Activated CD8-positive, alpha-beta memory T cell treated with anti-CD3 and anti-CD28 coated beads for 24 hours (primary cell): ENCODE measurements at regions not wholly inside any gene's neighbourhood (a gene's known extent, or its start where the extent isn't known, plus 50 kb on each side); places are given as distances from the start of the nearest gene placed in this dataset.

Source experiments
- DNase-seq: peaks from one replicate; pipeline ENCODE4 v3.0.0-alpha.2; 2020

GRCh38 chr9:120291050-120291449 is 288.9 kb downstream of the CDK5RAP2 start:
- no peak for DNase-seq

GRCh38 chr9:120289990-120290975 is 289.7 kb downstream of the CDK5RAP2 start:
- DNase-seq: no peak

GRCh38 chr9:120289098-120289497 is 290.9 kb downstream of the CDK5RAP2 start:
- DNase-seq: no peak

DNA sequence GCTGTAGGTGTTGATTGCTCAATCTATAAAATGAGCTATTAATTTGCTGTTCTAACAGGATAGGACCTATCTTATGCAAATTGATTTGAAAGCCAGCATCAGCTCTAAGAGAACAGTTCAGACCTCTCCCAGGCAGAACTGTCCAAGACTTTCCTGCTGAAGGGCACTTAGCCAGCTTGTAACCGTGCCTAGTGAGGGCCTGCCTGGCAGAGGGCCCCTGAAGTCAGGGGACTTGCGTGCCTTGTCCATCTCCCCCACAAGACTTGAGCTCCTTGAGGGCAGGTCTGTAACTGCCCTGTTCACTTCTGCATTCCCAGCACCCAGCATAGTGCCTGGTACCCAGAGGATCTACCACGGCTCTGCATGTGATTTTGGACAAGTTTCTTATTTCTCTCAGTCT is 293.4 kb downstream of the CDK5RAP2 start:
- no peak for DNase-seq

DNA sequence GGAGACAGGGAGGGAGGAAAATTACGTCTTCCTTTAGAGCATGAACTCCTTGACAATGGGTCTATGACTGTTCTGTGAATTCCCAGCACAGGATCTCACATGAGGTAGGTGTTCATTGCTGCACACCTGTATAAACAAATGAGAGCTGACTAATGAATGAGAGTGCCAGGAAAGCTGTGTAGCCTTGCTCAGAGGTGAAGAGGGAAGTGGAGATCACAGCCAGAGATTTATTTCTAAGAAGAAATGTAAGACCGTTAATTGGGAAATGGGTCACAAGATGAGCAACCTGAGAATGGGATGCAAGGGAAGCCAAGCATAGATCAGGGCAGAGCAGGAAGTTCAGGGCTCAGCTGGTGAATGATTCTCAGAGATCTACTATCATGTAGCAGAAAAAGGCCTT is 295.1 kb downstream of the CDK5RAP2 start:
- DNase-seq: no peak

DNA sequence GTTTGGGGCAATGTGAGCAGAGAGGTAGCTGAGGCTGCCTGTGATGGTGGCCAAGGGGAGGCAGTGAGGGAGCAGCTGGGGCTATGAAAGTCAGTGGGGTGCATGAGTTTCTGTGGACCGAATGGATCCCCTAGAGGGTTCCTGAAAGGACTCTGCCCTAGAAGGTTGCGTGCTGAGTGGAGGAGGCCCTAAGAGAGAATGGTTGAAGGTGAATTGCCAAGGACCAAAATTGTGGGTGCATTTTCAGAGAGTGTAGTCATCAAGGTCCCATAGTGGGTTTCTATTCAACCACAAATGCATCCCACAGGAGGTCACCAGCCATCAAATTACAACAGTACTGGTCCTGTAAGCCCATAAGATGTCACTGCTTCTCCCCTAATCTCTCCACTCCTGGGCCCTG is 298.3 kb downstream of the CDK5RAP2 start:
- no peak for DNase-seq

DNA sequence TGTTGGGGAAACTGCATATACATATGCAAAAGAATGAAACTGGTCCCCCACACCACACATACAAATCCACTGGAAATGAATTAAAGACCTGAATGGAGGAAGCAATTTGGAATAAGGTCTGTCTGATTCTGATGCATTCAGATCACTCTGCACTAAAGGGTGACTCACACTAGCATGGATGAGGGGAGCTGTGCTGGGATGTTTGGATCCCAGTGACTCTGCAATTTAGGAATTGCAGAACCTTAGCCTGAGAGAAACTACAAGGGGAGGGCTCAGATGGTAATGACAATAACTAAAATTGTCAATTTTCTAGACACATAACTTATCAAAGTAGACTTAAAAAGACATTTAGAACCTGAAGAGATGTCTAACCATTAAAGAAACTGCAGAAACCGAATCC is 312.0 kb downstream of the CDK5RAP2 start:
- no peak for DNase-seq

DNA sequence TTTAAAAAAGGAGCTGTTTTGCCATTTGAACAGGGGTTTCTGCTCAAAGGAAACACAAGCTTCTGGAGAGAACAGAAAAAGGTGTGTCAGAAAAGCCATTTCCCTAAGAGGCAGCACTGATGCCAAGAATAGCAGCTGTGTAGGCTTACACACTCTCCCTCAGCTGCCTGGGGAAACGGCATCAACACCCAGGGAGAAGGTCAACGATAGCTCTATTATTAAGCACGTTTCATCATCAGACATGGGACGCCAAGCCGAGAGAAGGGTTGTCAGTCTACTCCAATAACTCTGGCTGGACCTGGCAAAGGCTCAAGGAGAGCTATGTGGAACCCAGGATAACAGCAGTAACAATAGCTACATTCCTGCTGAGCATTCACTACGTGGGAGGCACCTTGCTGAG is 314.2 kb downstream of the CDK5RAP2 start:
- no peak for DNase-seq

DNA sequence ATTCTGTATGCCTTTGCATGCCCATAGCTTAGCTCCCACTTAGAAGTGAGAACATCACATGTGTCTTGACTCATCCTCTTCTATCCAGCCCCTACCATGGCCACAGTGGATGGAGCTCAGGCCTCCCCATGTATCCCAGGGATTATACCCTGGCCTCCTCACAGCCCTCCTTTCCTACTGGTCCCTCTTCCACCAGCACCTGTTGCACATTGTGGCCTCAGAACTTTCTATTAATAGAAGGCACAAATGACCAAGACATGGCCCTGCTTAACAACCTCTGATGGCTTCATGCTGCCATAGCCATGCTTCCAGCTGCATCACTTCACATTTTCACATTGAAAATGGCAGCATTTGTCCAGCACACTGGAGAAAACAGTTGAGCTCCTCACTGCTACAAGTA is 315.4 kb downstream of the CDK5RAP2 start:
- no peak for DNase-seq

DNA sequence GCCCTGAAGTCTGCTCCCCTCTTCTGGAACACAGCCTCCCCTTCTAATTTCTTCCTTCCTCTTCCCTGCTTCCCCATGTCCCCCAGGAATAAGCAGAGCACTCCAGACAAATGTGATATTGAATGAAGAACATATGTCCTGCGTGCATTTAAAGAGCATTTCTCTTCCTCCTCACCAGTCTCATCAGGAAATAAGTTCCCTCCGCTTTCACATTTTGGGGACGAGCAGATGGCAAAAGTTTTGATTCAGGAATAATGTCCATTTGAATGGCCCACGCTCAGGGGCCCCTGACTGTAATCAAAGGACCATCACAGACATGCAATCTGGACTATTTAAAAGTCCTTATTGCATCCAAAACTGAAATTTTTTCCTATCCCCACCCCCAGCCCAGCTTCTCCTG is 316.1 kb downstream of the CDK5RAP2 start:
- no peak for DNase-seq

- no peak for DNase-seq
Observed at GRCh38 chr9:120261419-120261818, 318.5 kb downstream of the CDK5RAP2 start.

DNA sequence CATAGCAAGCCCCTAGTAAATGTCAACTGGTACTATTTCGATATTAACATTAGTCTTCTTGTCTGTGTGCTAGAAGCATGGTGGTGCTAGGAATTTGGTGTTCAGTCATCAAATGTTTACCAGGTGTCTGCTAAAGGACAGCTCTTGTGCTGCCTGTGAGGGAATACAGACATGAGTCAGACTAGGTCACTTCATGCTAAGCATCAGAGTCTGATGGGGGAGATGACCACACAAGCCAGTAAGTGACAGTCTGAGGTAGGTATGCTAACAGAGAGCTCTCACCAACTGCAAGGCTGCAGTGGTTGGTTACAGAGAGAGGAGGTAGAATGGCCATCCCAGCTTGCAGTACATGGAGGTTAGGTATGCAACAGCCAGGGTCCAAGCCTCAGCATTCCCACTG is 320.9 kb downstream of the CDK5RAP2 start:
- DNase-seq: no peak

- no peak for DNase-seq
Observed at GRCh38 chr9:120258096-120258495, 321.9 kb downstream of the CDK5RAP2 start.

DNA sequence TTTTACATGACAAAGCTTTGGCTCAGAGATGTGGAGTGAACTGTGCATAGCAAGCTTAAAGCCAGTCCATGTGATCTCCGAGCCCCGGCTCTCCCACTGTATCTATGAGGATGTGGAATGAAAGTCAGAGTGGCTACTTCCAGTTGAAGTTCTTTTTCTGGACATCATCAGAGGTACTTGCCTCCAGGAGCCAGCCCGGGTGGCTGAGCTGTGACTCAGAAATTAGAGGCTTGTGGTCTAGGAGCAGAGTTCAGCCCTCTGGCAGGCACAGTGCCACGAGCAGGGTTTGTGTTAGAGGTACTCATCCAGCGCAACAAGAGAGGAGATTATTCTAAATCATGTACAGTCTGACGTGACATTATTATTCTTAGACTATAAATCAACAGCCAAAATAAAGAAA is 322.5 kb downstream of the CDK5RAP2 start:
- DNase-seq: no peak

DNA sequence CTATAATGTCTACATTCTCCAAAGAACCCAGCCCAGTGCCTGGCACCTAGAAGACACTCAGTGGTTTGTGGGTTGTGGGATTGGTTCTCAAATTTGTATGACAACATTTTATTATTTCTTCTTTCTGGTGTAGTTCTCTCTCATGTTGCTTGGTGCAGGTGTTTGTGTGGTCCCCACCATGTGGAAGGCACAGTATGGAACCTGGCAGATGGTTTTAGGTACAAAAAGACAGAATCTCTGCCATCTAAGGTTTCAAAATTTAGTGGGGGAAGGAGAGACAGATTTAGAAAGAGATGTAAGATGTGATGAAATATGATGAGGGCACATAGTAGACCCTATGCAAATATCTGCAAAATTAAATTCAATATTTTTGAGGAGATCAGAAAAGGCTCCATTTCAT is 323.8 kb downstream of the CDK5RAP2 start:
- no peak for DNase-seq

DNA sequence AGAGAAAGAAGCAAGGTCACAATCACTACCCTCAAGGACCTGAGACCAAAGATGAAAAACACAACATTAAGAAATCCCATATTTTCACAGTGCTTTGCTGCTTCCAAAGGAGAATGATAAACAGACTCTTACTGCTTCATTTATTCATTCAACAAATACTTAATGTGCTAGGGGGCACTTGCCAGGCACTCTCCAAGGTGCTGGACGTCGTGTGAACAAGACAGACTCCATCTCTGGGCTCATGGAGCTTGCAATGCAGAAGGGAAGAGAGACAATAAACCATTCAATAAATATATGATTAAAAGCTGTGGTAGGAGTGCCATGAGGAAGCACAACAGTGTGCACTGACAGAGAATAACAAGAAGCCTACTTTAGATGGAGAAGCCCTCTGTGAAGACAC is 327.7 kb downstream of the CDK5RAP2 start:
- no peak for DNase-seq

DNA sequence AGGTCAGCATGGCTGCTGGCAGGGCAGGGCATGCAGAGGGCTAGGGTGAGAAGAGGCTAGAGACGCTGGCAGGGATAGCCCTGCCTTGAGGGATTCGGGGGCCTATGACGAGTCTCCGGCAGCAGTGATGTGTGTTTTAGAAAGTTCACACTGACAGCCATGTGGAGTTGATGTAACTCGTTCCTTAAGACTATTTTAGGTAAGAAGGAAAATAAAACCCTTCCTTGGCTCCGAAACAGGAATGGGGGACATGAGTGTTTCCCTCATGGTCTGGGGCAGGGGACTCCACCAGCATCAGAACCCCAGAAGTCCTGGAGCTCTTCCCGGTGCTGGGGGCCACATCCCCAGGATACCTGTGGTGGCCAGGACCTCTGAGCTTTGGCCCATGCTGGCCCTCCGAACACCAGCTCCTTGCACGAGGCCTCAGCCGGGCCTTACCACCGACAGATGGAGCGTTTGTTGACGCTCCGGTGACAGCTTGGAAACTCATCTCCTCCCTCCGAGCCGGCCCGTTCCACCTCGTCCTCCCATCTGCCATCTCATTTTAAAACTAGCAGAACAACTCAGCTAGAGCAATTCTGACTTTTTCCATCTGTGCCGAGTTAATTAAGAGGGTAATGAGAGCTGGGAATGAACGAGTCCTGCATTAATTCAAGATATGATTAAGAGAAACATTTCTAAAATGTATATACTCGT is 337.7 kb downstream of the CDK5RAP2 start:
- DNase-seq: no peak

DNA sequence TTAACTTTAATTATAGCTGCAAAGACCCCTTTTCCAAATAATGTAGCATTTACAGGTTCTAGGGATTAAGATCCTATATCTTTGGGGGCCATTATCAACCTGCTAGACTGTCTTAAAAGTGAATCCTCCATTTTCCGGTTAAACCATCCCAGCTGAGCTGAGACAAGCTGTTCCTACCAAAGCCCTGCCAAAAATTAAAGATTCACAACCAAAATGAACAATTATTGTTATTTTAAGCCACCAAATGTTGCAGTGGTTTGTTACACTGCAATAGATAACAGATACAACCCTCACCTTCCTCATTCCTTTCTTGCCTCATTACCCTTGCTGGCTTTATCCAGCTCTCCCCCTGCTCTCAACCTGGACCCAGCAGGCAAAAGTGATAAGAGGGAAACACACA is 343.4 kb downstream of the CDK5RAP2 start:
- DNase-seq: no peak

DNA sequence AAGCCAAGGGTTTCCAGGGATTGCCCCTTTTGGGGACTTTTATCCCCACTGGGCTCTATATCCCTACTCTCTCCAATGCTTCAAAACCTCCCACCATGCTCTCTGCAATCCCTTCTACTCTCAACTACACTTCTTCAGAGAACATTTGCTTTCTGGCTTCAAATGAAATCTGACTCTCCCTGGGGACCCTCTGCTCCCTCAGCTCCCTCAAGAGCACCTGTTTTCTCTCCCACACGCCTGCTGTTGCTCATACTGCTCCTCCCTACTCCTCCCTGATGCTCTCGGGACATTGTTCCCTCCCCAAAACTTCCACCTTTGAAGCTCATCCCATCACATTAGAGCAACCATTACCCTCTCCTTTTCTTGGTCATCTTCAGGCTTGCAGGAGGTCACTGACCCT is 344.9 kb downstream of the CDK5RAP2 start:
- no peak for DNase-seq

GRCh38 chr9:120230227-120230626 is 349.7 kb downstream of the CDK5RAP2 start:
- DNase-seq: no peak

DNA sequence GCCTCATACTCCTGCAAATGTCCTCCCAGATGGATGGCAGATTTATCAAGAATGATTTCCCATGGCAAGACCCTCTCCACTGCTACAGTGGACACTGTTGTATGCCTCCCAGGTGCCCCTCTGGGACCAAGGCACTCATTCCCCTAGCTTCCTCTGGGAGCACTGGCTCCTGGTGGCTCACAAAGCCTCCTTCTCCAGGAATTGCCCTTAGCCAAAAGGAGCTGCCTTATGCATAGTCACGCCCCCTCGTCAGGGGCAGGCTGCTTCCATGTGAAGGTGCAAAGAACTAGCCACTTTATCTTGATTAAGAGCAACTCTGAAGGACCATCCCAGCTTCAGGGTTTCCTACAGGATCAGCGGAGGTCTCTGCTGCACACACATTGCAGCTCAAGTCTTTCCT is 358.1 kb downstream of the CDK5RAP2 start:
- no peak for DNase-seq

GRCh38 chr9:120214332-120214731 is 365.6 kb downstream of the CDK5RAP2 start:
- no peak for DNase-seq

DNA sequence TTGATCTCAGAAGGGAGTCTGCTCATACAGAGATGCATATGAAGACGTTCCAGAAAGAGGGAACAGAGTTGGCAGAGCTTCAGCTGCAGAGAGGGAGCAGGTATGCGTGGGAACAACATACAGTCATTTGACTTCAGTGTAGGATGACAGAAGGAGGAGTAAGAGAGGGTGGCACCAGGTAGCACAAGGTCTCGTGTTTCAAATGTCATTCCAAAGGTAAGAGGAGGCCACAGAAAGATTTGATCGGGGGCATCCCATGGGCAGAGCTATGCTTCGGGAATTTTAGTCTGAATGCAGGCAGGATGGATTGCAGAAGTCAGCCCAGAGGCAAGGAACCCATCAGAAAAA is 367.1 kb downstream of the CDK5RAP2 start:
- DNase-seq: no peak

DNA sequence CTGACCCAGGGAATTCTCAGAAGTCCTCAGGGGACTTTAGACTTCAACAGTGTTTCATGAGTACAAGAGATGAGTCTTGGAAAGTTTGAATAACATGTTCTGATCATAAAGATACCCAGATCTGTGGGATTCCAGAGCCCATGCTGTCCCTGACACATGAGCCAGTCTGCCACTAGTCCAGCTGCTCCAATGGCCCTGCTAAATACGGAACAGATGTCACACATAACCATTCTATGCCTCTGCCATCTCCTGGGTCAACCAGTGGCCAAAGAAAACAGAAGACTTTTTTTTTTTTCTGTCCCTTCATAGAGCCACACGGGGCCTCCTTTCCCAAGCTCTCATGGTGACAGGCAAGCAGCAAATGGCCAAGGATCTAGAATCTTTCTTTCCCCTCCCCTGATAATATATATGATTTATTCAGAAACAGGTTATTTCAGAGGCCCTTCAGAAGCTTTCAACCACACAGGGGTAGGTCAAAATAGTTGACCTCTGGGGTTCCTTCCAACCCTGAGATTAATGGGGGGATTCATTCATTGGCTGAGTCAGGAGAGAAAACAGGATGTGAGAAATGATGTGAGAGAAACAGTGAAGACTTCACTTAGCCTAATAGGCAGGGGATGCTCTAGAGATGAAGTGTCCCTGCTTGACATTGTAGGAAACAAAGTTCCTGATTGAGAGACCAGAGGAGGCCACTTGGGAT is 367.7 kb downstream of the CDK5RAP2 start:
- no peak for DNase-seq
